ENCODE measurements at regions not wholly inside any gene's neighbourhood (a gene's known extent, or its start where the extent isn't known, plus 50 kb on each side); places are given as distances from the start of the nearest gene placed in this dataset.
"Not testable (repeated sequence)": the region's sequence is repeated elsewhere in the genome, so short reads cannot be mapped to it uniquely, and the experiment has no call there.

GRCh38 chr10:46810222-46810621 is 101.0 kb upstream of the PTPN20 start:
- DNase-seq, result peak; percentile 54

DNA sequence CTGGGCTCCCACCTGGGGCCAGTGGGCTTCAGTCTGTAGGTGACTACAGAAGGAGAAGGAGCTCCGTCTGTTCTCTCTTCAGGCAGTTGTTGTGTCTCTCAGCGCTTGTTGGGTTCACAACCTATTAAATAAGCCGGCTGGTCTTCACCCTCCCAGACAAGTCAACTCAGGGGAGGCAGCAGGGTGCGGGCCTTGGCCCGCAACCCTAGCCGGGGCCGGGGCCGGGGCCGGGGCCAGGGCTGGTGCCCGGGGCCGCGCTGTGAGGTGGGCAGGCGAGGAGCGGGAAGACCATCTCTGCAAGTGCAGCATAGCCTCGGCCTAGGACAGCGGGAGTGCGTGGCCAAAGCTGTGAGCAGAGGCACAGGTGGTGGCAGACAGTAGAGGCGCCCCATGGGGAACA is 95.1 kb upstream of the PTPN20 start:
- not testable (repeated sequence) for DNase-seq

GRCh38 chr10:46840393-46841050 is 70.7 kb upstream of the PTPN20 start:
- not testable (repeated sequence) for DNase-seq

DNA sequence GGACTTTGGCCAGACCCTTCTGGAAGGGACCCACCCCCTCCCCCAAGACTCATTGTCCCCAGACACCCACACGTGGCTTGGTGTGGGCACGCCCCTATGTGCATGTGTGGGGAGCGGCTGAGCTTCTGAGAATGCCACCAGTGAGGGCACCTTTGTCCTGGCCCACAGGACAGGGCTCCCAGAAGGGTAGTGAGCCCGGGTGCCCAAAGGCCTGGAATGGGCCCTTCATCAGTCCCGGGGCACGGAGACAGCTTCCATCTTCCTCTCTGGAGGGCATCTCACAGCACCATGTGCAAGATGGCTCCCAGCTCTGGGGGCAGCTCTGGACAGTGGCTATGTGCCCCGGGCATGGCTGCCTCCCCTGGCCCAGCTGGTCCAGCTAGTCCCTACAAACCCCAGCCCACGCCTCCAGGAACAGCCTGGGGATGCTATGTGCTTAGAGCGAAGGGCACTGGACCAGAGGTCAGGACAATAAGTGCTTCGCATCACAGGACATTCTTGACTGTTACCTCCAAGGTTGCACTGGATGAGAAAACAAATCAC is 70.1 kb upstream of the PTPN20 start:
- not testable (repeated sequence) for DNase-seq

DNA sequence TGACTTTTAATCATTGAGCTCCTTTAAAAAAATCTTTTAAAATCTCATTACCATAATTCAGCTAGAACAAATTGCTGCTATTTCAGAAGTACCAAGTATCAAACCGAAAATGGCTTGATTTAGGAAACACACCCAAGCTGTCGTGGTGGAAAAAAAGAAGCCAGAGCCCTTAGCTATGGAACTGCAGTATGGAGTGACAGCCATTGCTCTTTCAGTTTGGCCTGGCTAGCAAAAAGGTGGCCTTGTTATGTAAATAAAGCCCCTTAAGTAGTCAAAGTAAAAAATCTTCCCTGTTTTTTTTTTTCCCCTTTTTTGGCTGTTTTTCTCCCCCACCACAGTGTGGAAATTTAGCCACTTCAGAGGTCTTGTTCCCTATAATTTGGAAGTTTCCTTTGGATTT is 66.0 kb upstream of the PTPN20 start:
- not testable (repeated sequence) for DNase-seq

DNA sequence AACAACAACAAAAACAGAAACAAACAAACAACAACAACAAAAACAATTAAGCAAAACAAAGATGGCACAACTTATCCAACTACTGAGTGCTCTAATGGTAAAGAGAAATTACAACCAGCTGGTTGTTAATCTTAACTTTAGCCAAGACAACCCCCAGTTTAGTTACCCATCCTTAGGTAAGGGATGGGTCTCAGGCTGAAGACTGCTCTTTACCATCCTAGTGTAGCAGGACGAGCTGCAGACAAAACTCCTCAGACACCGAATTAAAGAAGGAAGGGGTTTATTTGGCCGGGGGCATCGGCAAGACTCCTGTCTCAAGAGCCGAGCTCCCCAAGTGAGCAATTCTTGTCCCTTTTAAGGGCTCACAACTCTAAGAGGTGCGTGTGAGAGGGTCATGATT is 65.6 kb upstream of the PTPN20 start:
- not testable (repeated sequence) for DNase-seq

DNA sequence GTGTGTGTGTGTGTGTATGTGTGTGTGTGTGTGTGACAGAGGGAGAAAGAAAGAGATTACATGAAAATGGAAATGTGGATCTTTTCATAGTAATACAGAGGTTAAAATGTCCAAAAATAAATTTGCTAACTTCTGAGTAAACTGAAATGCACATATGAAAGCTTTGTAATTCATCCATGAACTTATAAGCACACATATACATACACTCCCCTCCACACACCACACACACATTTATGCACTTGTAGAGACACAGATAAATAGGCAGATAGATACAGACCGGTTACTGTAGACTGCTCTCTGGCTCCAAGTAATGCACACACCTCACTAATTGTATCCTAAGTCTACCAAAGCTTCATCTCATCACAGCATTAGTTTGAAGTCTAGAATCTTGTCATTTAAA is 50.5 kb upstream of the PTPN20 start:
- DNase-seq, result not testable (repeated sequence)
